Activated naive CD8-positive, alpha-beta T cell treated with anti-CD3 and anti-CD28 coated beads for 36 hours (primary cell): ENCODE measurements at regions not wholly inside any gene's neighbourhood (a gene's known extent, or its start where the extent isn't known, plus 50 kb on each side); places are given as distances from the start of the nearest gene placed in this dataset.
A peak's percentile ranks its signal among the peaks of the same experiment; 100 is the strongest.

ENCODE experiments used
- DNase-seq: peaks from one replicate; pipeline ENCODE4 v3.0.0; 2021
- H3K27ac Mint-ChIP-seq: one replicate; pipeline ENCODE4 v1.8.0; 2022; ENCODE audit warnings: mild to moderate bottlenecking, moderate library complexity, mixed read lengths
- H3K27me3 Mint-ChIP-seq: one replicate; pipeline ENCODE4 v1.8.0; 2022; ENCODE audit warnings: mild to moderate bottlenecking, mixed read lengths
- H3K36me3 Mint-ChIP-seq: one replicate; pipeline ENCODE4 v1.8.0; 2021; ENCODE audit warnings: mild to moderate bottlenecking, mixed read lengths
- H3K4me1 Mint-ChIP-seq: one replicate; pipeline ENCODE4 v1.8.0; 2021; ENCODE audit warnings: mixed read lengths
- H3K4me3 Mint-ChIP-seq: one replicate; pipeline ENCODE4 v1.8.0; 2022; ENCODE audit warnings: mild to moderate bottlenecking, moderate library complexity, mixed read lengths
- H3K9me3 Mint-ChIP-seq: one replicate; pipeline ENCODE4 v1.8.0; 2022; ENCODE audit warnings: mixed read lengths

- H3K27me3 Mint-ChIP-seq = no peaks in the 10 kb centered on the region
- peaks cover 48% of the 10 kb centered on the region for H3K4me1 Mint-ChIP-seq
- H3K9me3 Mint-ChIP-seq = no peaks in the 10 kb centered on the region
- no peak overlapping the region for H3K27ac Mint-ChIP-seq
- H3K4me3 Mint-ChIP-seq = no peak overlapping the region
- H3K36me3 Mint-ChIP-seq = no peaks in the 10 kb centered on the region
- no peak for DNase-seq
Observed at GRCh38 chr14:97712471-97712870, 915.3 kb downstream of the VRK1 start.

- peaks cover 43% of the 10 kb centered on the region for H3K4me1 Mint-ChIP-seq
Observed at GRCh38 chr14:97713023-97713422, 915.8 kb downstream of the VRK1 start.

GRCh38 chr14:97718886-97719442 is 921.8 kb downstream of the VRK1 start:
- Mint-ChIP-seq H3K27ac (peak overlapping the region; percentile 50), H3K9me3 (peaks cover 9% of the 10 kb centered on the region), H3K4me1 (peaks cover 30% of the 10 kb centered on the region), H3K27me3 (no peaks in the 10 kb centered on the region), H3K36me3 (peaks cover 4% of the 10 kb centered on the region), H3K4me3 (no peak overlapping the region)
- no peak for DNase-seq

More at GRCh38 chr14:97713023-97713422, 915.8 kb downstream of the VRK1 start:
- Mint-ChIP-seq H3K9me3 (no peaks in the 10 kb centered on the region), H3K4me3 (no peak overlapping the region), H3K36me3 (no peaks in the 10 kb centered on the region), H3K27me3 (no peaks in the 10 kb centered on the region), H3K27ac (no peak overlapping the region)
- no peak for DNase-seq

- DNase-seq = no peak
- peaks cover 4% of the 10 kb centered on the region for H3K36me3 Mint-ChIP-seq
- no peaks in the 10 kb centered on the region for H3K27me3 Mint-ChIP-seq
- H3K9me3 Mint-ChIP-seq = peaks cover 9% of the 10 kb centered on the region
- H3K4me3 Mint-ChIP-seq = no peak overlapping the region
- no peak overlapping the region for H3K27ac Mint-ChIP-seq
- H3K4me1 Mint-ChIP-seq = peaks cover 39% of the 10 kb centered on the region
Observed at GRCh38 chr14:97719931-97720330, 922.7 kb downstream of the VRK1 start.

- peaks cover 4% of the 10 kb centered on the region for H3K36me3 Mint-ChIP-seq
- DNase-seq = no peak
- H3K27ac Mint-ChIP-seq = peak overlapping the region; percentile 50
- peaks cover 52% of the 10 kb centered on the region for H3K4me1 Mint-ChIP-seq
- peaks cover 9% of the 10 kb centered on the region for H3K9me3 Mint-ChIP-seq
- no peak overlapping the region for H3K4me3 Mint-ChIP-seq
- no peaks in the 10 kb centered on the region for H3K27me3 Mint-ChIP-seq
Observed at GRCh38 chr14:97723351-97723750, 926.2 kb downstream of the VRK1 start.

- DNase-seq = no peak
- no peaks in the 10 kb centered on the region for H3K27me3 Mint-ChIP-seq
- peaks cover 4% of the 10 kb centered on the region for H3K36me3 Mint-ChIP-seq
- peak overlapping the region; percentile 94 for H3K27ac Mint-ChIP-seq
- peak overlapping the region; percentile 77 for H3K4me3 Mint-ChIP-seq
- peaks cover 9% of the 10 kb centered on the region for H3K9me3 Mint-ChIP-seq
- peaks cover 48% of the 10 kb centered on the region for H3K4me1 Mint-ChIP-seq
Observed at GRCh38 chr14:97723819-97724218, 926.6 kb downstream of the VRK1 start.

- Mint-ChIP-seq H3K4me3 (peak overlapping the region; percentile 77), H3K4me1 (peaks cover 43% of the 10 kb centered on the region), H3K9me3 (peaks cover 11% of the 10 kb centered on the region), H3K27me3 (no peaks in the 10 kb centered on the region), H3K27ac (peak overlapping the region; percentile 94), H3K36me3 (peaks cover 4% of the 10 kb centered on the region)
- peak; percentile 30 for DNase-seq
Observed at GRCh38 chr14:97724265-97724731, 927.1 kb downstream of the VRK1 start.

- no peak for DNase-seq
- H3K9me3 Mint-ChIP-seq = peaks cover 8% of the 10 kb centered on the region
- H3K4me1 Mint-ChIP-seq = peaks cover 41% of the 10 kb centered on the region
- H3K36me3 Mint-ChIP-seq = peaks cover under 1% of the 10 kb centered on the region
- no peak overlapping the region for H3K4me3 Mint-ChIP-seq
- no peak overlapping the region for H3K27ac Mint-ChIP-seq
- no peaks in the 10 kb centered on the region for H3K27me3 Mint-ChIP-seq
Observed at GRCh38 chr14:97726676-97727075, 929.5 kb downstream of the VRK1 start.

GRCh38 chr14:97730706-97731105 is 933.5 kb downstream of the VRK1 start:
- Mint-ChIP-seq H3K4me1 (peaks cover 20% of the 10 kb centered on the region), H3K27me3 (no peaks in the 10 kb centered on the region), H3K36me3 (no peaks in the 10 kb centered on the region), H3K4me3 (no peak overlapping the region), H3K9me3 (peaks cover 4% of the 10 kb centered on the region), H3K27ac (no peak overlapping the region)
- no peak for DNase-seq

- DNase-seq = no peak
- Mint-ChIP-seq H3K4me3 (no peak overlapping the region), H3K36me3 (no peaks in the 10 kb centered on the region), H3K4me1 (peaks cover 12% of the 10 kb centered on the region), H3K9me3 (peaks cover 4% of the 10 kb centered on the region), H3K27me3 (no peaks in the 10 kb centered on the region), H3K27ac (no peak overlapping the region)
Observed at GRCh38 chr14:97731800-97732199, 934.6 kb downstream of the VRK1 start.

GRCh38 chr14:97747316-97747715 is 950.1 kb downstream of the VRK1 start:
- H3K27me3 Mint-ChIP-seq = no peaks in the 10 kb centered on the region
- H3K36me3 Mint-ChIP-seq = peaks cover 3% of the 10 kb centered on the region
- H3K4me1 Mint-ChIP-seq = no peaks in the 10 kb centered on the region
- H3K9me3 Mint-ChIP-seq = peaks cover 2% of the 10 kb centered on the region
- no peak overlapping the region for H3K27ac Mint-ChIP-seq
- H3K4me3 Mint-ChIP-seq = no peak overlapping the region
- DNase-seq = no peak

GRCh38 chr14:97748616-97749015 is 951.4 kb downstream of the VRK1 start:
- Mint-ChIP-seq H3K9me3 (peaks cover 2% of the 10 kb centered on the region), H3K27me3 (no peaks in the 10 kb centered on the region), H3K4me3 (no peak overlapping the region), H3K27ac (no peak overlapping the region), H3K36me3 (peaks cover 3% of the 10 kb centered on the region), H3K4me1 (no peaks in the 10 kb centered on the region)
- DNase-seq = no peak

- Mint-ChIP-seq H3K27ac (no peak overlapping the region), H3K4me1 (peaks cover 5% of the 10 kb centered on the region), H3K27me3 (no peaks in the 10 kb centered on the region), H3K9me3 (no peaks in the 10 kb centered on the region), H3K4me3 (no peak overlapping the region), H3K36me3 (no peaks in the 10 kb centered on the region)
- no peak for DNase-seq
Observed at GRCh38 chr14:97757491-97757890, 960.3 kb downstream of the VRK1 start.

GRCh38 chr14:97760050-97760449 is 962.9 kb downstream of the VRK1 start:
- Mint-ChIP-seq H3K27ac (no peak overlapping the region), H3K9me3 (no peaks in the 10 kb centered on the region), H3K27me3 (no peaks in the 10 kb centered on the region), H3K4me3 (no peak overlapping the region), H3K4me1 (peaks cover 7% of the 10 kb centered on the region), H3K36me3 (no peaks in the 10 kb centered on the region)
- no peak for DNase-seq

- Mint-ChIP-seq H3K27ac (no peak overlapping the region), H3K4me1 (peaks cover 7% of the 10 kb centered on the region), H3K9me3 (no peaks in the 10 kb centered on the region), H3K36me3 (no peaks in the 10 kb centered on the region), H3K4me3 (no peak overlapping the region), H3K27me3 (no peaks in the 10 kb centered on the region)
- no peak for DNase-seq
Observed at GRCh38 chr14:97762386-97762785, 965.2 kb downstream of the VRK1 start.

- H3K36me3 Mint-ChIP-seq = no peaks in the 10 kb centered on the region
- H3K27ac Mint-ChIP-seq = no peak overlapping the region
- no peak overlapping the region for H3K4me3 Mint-ChIP-seq
- no peaks in the 10 kb centered on the region for H3K27me3 Mint-ChIP-seq
- H3K9me3 Mint-ChIP-seq = no peaks in the 10 kb centered on the region
- DNase-seq = no peak
- no peaks in the 10 kb centered on the region for H3K4me1 Mint-ChIP-seq
Observed at GRCh38 chr14:97771340-97772045, 974.3 kb downstream of the VRK1 start.
